ENCODE measurements at regions not wholly inside any gene's neighbourhood (a gene's known extent, or its start where the extent isn't known, plus 50 kb on each side); places are given as distances from the start of the nearest gene placed in this dataset.

DNA sequence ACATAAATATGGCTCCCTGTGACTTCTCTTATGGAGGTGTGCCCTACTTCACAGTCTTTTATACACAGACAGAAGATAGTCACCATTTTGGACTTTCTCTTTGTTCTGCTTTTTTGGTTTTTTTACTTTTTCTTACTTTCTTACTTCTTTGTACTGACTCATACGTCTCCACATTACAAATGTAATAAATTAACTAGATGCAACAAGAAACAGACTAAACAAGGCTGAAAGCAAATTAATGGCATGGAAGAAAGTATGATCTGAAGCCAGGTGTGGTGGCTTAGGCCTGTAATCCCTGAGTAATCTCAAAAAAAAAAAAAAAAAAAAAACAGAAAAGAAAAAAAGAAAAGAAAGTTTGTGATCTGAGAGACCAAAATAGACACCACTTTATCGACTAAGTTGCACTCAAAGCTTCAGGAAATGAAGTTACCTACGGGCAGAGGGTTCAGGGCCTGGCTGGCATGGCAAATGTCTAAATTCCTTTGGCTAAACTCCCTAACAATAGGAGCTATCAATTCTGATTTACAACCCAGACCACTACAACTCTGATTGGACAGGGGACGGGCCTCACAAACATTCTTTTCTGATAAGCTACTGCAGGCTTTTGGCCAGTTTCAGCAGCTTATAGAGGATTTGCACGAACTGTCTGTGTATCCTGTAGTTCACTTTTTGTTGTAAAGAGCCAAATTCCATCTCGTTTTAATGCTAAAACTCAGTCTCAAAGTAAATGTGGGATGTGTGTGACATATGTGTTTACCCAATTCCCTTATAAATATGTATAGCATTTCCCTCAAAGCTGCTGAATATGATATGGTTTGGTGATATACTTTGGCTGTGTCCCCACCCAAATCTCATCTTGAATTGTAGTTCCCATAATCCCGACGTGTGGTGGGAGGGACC lies 129.1 kb downstream of the SEPTIN14 start:
- Histone ChIP-seq H3K36me3 (ENCODE audit: control insufficient read depth in 2 of 3, insufficient read depth in 3 of 3, low read length in 3 of 3) (no peaks in the 10 kb centered on the region), H3K27ac (ENCODE audit: low read depth in 2 of 2, low read length in 2 of 2) (no peak overlapping the region), H3K9ac (ENCODE audit: low read length in 3 of 3) (no peak overlapping the region), H3K27me3 (ENCODE audit: control insufficient read depth, insufficient read depth, low read length) (no peaks in the 10 kb centered on the region), H3K4me1 (ENCODE audit: control insufficient read depth in 2 of 3, insufficient read depth in 2 of 3, low read depth in 1 of 3, low read length in 3 of 3) (no peaks in the 10 kb centered on the region), H3K9me3 (ENCODE audit: control insufficient read depth in 2 of 3, insufficient read depth in 1 of 3, low read length in 3 of 3) (no peaks in the 10 kb centered on the region), H3K4me3 (ENCODE audit: low read length in 3 of 3) (no peak overlapping the region)
- FAIRE-seq (no peak), DNase-seq (peak in 2 of 5 donors; percentile 35 to 47)
- intact Hi-C loops (cut with DNase I) = no loop called here
- TF ChIP-seq, protein P1, sequence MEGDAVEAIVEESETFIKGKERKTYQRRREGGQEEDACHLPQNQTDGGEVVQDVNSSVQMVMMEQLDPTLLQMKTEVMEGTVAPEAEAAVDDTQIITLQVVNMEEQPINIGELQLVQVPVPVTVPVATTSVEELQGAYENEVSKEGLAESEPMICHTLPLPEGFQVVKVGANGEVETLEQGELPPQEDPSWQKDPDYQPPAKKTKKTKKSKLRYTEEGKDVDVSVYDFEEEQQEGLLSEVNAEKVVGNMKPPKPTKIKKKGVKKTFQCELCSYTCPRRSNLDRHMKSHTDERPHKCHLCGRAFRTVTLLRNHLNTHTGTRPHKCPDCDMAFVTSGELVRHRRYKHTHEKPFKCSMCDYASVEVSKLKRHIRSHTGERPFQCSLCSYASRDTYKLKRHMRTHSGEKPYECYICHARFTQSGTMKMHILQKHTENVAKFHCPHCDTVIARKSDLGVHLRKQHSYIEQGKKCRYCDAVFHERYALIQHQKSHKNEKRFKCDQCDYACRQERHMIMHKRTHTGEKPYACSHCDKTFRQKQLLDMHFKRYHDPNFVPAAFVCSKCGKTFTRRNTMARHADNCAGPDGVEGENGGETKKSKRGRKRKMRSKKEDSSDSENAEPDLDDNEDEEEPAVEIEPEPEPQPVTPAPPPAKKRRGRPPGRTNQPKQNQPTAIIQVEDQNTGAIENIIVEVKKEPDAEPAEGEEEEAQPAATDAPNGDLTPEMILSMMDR (IDR thresholded peaks at IDR 0.05; ENCODE audit: borderline replicate concordance, extremely low read depth, insufficient read depth) = no peak

DNA sequence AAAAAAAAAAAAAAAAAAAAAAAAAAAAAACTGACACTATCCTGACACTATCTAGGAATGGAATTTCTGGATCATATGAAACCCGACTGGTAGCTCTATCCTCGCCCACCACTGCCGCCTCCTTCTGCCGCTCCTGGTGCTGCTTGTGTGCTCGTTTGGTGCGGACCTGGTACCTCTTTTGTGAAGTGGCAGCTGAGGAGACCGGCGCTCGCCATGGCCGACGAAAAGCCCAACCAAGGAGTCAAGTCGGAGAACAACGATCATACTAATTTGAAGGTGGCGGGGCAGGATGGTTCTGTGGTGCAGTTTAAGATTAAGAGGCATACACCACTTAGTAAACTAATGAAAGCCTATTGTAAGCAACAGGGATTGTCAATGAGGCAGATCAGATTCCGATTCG lies 130.6 kb downstream of the SEPTIN14 start:
- no peak for DNase-seq

DNA sequence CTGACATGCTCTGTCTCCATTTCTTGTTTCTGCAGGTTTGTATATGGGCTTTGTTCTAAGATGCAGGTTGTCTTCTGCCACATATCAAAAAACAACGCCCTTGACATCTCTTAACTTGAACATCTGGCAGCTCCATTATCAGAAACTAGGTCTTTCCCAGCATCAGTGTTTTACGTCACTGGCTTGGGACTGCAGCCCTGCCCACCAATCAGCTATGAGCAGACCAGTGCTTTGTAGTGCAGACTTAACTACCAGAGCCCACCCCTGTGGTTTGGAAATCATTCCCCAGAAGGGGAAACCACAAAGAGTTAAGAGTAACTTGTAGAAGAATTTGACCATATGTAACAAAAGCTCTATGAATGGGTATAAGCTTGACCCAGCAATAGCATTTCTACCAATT lies 132.4 kb downstream of the SEPTIN14 start:
- H3K27me3 ChIP-seq (ENCODE audit: control insufficient read depth, insufficient read depth, low read length) = no peaks in the 10 kb centered on the region
- H3K27ac ChIP-seq (ENCODE audit: low read depth in 2 of 2, low read length in 2 of 2) = no peak overlapping the region
- DNase-seq = no peak
- H3K4me3 ChIP-seq (ENCODE audit: low read length in 3 of 3) = no peak overlapping the region
- H3K4me1 ChIP-seq (ENCODE audit: control insufficient read depth in 2 of 3, insufficient read depth in 2 of 3, low read depth in 1 of 3, low read length in 3 of 3) = no peaks in the 10 kb centered on the region
- H3K36me3 ChIP-seq (ENCODE audit: control insufficient read depth in 2 of 3, insufficient read depth in 3 of 3, low read length in 3 of 3) = no peaks in the 10 kb centered on the region
- H3K9ac ChIP-seq (ENCODE audit: low read length in 3 of 3) = no peak overlapping the region
- H3K9me3 ChIP-seq (ENCODE audit: control insufficient read depth in 2 of 3, insufficient read depth in 1 of 3, low read length in 3 of 3) = no peaks in the 10 kb centered on the region
- TF ChIP-seq, protein P1 (IDR thresholded peaks at IDR 0.05; ENCODE audit: borderline replicate concordance, extremely low read depth, insufficient read depth) = no peak
- intact Hi-C loops (cut with DNase I) = no loop called here
- FAIRE-seq = no peak

More for the DNA sequence above, 130.6 kb downstream of the SEPTIN14 start:
- Histone ChIP-seq H3K9ac (ENCODE audit: low read length in 3 of 3) (no peak overlapping the region), H3K27me3 (ENCODE audit: control insufficient read depth, insufficient read depth, low read length) (no peaks in the 10 kb centered on the region), H3K36me3 (ENCODE audit: control insufficient read depth in 2 of 3, insufficient read depth in 3 of 3, low read length in 3 of 3) (no peaks in the 10 kb centered on the region), H3K4me3 (ENCODE audit: low read length in 3 of 3) (no peak overlapping the region), H3K9me3 (ENCODE audit: control insufficient read depth in 2 of 3, insufficient read depth in 1 of 3, low read length in 3 of 3) (no peaks in the 10 kb centered on the region), H3K27ac (ENCODE audit: low read depth in 2 of 2, low read length in 2 of 2) (no peak overlapping the region), H3K4me1 (ENCODE audit: control insufficient read depth in 2 of 3, insufficient read depth in 2 of 3, low read depth in 1 of 3, low read length in 3 of 3) (no peaks in the 10 kb centered on the region)
- FAIRE-seq = no peak
- intact Hi-C loops (cut with DNase I) = no loop called here
- TF ChIP-seq, protein P1 (IDR thresholded peaks at IDR 0.05; ENCODE audit: borderline replicate concordance, extremely low read depth, insufficient read depth) = no peak

Measured in kidney (tissue), 13 donors.